WI38 (cell line): ENCODE measurements at regions not wholly inside any gene's neighbourhood (a gene's known extent, or its start where the extent isn't known, plus 50 kb on each side); places are given as distances from the start of the nearest gene placed in this dataset.

Experiments
- H3K4me3 ChIP-seq: 2 replicates; pipeline ENCODE4 v1.5.1; 2011; ENCODE audit warnings: low read depth, mild to moderate bottlenecking, control low read depth, low read length
- TF ChIP-seq, protein P1 (sequence below): IDR thresholded peaks from 2 replicates; pipeline ENCODE4 v1.5.1; 2012; ENCODE audit warnings: low read depth, mild to moderate bottlenecking, control low read depth, low read length

DNA sequence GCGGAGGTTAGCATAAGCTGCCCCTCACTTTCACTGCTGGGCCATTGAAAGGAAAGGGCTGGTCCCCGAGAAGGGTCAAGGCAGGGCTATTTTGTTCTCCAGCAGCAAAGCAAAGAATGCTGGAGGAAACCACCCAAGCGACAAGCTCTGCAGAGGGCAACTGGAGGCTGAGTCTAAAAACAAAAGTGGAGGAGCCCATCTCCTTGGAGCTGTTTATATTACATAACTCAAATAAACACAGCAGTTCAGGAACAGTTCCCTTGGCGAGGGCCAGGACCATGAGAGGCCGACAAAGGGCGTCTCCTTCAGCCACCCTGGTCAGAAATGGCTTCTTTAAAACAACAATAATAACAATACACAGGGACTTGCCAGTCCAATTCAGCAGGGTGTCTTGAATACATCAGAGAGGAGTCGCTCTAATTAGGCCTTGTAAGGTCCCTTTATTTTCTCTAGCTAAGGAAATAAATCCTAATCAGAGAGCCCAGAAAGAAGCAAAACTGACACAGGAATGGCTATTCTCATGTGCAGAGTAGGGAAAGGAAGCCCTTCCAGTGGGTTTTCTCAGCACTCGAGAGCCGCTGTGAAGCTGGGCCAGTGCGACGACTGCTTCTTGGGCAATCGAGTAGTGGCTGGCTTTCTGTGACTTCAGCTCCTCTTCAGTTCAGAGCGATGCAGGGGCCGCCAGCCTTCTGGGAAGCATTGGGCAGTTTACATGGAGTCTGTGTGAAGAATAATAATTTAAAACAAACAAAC, 57.0 kb upstream of the TARBP1 start:
- H3K4me3 ChIP-seq, result no peak overlapping the region
- TF ChIP-seq, protein P1, sequence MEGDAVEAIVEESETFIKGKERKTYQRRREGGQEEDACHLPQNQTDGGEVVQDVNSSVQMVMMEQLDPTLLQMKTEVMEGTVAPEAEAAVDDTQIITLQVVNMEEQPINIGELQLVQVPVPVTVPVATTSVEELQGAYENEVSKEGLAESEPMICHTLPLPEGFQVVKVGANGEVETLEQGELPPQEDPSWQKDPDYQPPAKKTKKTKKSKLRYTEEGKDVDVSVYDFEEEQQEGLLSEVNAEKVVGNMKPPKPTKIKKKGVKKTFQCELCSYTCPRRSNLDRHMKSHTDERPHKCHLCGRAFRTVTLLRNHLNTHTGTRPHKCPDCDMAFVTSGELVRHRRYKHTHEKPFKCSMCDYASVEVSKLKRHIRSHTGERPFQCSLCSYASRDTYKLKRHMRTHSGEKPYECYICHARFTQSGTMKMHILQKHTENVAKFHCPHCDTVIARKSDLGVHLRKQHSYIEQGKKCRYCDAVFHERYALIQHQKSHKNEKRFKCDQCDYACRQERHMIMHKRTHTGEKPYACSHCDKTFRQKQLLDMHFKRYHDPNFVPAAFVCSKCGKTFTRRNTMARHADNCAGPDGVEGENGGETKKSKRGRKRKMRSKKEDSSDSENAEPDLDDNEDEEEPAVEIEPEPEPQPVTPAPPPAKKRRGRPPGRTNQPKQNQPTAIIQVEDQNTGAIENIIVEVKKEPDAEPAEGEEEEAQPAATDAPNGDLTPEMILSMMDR, result no peak

DNA sequence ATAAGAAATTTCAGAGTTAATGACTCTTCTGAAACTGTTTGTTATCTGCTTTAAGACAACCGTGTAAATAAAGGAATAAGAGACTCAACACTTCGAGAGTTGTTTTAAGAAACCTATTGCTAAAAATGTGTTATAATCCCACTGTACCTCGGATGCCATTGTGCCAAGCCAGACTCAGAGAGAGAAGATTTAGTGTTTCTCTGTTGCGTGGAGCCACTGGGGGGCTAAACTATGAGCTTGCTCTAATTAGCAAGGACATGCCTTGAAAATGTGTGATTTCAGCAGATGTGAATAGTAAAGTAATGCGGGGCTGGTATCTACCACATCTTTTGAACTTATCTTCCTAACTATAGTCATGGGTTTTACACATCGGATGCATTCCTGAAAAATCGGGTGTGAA, 56.2 kb upstream of the TARBP1 start:
- TF ChIP-seq, protein P1, result no peak
- no peak overlapping the region for H3K4me3 ChIP-seq

DNA sequence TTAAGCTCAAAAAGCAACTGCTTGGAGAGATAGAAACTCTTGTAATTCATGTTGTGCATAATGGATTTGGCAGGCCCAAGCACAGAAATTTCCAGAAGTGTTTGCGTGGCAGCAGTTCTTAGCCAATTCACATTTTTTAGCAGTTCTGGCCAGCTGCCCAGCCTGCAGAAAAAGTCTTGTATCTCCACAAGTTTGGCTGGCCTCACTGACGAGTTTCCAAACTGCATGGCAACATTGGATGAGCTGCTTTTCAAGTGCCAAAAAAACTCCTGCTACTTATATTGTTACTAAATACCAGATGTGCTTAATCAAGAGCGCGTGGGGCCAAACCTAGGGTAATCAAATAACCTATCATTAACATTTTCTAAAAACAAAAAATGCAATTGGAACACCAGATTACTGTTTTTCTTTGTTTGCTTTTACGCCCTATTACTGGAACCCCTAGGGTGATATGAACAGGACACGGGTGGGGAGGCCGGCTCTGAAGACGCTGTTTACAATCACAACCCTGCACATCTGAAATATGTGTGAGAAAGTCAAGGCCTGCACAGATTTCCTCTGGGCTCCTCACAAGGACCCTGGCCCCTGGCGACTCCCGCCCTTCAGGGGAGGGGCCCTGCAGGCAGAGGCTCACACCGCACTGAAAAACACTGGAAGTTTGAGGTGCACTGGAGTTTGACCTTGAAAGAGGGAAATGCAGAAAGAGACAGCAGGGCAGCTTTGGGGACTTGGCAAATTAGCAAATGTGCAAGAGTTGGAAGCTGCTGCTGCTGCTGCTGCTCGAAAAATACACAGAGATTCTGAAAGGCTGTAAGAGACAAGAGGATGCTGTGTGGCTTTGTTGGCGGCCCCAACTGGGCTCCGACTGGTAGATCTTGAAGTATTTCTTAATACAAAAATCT, 55.2 kb upstream of the TARBP1 start:
- no peak overlapping the region for H3K4me3 ChIP-seq
- TF ChIP-seq, protein P1, result no peak

DNA sequence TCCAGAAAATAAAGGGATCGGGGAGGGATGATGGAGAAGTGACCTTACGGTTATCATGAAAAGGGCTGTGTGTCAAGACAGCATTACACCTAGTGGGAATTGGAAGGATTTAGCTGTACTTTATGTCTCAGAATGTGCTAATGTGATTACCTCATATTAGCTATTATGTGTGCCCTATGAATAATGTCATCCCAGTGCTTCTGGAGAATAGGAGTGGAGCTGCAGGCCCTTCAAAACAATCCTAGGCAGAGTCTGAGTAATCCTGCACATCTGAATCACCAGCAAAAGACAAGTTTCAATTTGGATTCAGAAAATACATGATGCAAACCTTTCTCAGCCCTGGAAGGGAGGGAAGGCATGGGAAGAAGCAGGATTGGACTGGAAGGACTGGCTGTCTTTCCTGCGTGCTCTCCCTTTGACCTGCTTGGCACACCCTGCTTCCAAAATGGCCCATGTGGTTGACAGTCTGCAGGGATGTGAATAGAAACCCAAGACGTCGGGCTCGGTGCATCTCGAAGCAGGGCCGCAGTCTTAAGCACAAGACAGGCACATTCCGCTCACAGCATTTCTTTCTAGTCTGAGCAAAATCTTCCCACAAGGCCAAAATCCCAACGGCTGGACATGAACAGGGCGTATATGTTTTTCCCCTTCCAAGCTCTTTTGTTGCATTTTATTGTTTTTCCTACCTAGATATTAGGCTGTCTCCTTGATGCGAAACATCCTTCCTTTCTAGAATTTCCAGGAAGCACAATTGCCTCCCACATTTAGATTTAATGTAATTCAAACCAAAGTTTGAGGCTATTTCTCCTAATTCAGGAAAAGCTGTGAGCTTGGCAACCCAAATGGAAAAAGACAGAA, 54.3 kb upstream of the TARBP1 start:
- TF ChIP-seq, protein P1, result no peak
- H3K4me3 ChIP-seq, result no peak overlapping the region

DNA sequence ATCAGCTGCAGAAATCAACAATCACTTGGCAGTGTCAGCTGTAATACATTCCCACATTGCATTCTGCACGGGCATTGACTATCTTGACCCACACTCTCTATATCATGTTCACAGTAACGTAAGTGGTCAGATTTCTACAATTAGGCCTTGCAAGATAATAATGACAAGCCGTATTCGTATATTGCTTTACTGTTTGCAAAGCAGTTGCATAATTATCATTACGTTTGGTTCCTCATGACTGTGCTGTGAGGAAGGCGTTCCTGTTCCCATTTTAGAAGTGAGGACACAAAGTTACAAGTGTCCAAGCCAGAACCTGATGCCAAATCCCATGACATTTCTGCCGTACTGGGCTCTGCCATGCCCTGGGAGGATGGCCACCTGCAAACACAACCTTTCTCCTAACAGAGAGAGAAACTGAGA, 53.5 kb upstream of the TARBP1 start:
- TF ChIP-seq, protein P1, result no peak
- H3K4me3 ChIP-seq, result no peak overlapping the region

DNA sequence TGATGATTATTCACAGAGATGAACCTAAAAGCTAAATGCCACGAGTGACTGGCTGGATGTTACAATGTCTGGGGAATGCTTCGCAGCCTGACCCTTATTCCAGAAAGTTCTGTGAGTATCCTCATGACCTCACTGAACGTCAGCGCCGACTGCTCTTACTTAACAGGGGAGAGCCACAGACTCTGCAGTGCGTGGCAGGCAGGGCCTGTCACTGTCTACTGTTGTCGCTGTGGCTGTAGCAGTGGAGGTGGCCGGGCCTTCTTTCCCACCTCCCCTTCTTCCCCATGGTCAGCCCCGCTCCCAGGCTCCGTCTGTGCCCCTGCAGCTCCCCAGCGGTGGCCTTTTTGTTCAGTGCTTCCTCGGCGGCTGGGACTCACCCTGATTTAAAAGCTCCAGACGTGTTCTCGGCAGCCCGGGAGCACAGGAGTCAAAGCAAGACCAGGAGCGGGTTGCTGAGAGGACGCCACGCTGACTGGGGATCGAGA, 52.2 kb upstream of the TARBP1 start:
- H3K4me3 ChIP-seq, result peak overlapping the region; percentile 26; the same call in 1 of the 2 replicates
- TF ChIP-seq, protein P1, result no peak
